Spleen (tissue), 11 donors: ENCODE measurements at regions not wholly inside any gene's neighbourhood (a gene's known extent, or its start where the extent isn't known, plus 50 kb on each side); places are given as distances from the start of the nearest gene placed in this dataset.

ENCODE experiments used
- DNase-seq: peaks from one replicate; pipeline ENCODE4 v3.0.0-alpha.2; 2020
- H3K27ac ChIP-seq, 8 donors: fragments of 200-600 bp; sonication (generic) in 7 of 8; 1 replicate in 4 of 8; 2 replicates in 4 of 8; pipeline versions ENCODE4 v1.5.0 to v1.8.0; 2016 to 2021; ENCODE audit warnings: inconsistent platforms in 4 of 8, mild to moderate bottlenecking in 4 of 8, moderate library complexity in 1 of 8
- H3K27me3 ChIP-seq, 7 donors: fragments of 200-600 bp; sonication (generic) in 6 of 7; replicated peaks in 1 of 7; 1 replicate in 4 of 7; 2 replicates in 3 of 7; pipeline versions ENCODE4 v1.5.0 to v1.8.0; 2016 to 2021; ENCODE audit warnings: inconsistent platforms in 3 of 7, mild to moderate bottlenecking in 1 of 7
- H3K36me3 ChIP-seq, 6 donors: fragments of 200-600 bp; sonication (generic) in 5 of 6; 1 replicate in 4 of 6; 2 replicates in 2 of 6; pipeline versions ENCODE4 v1.5.0 to v1.8.0; 2016 to 2021; ENCODE audit warnings: inconsistent platforms in 2 of 6
- H3K4me1 ChIP-seq, 6 donors: fragments of 200-600 bp; sonication (generic) in 5 of 6; 1 replicate in 3 of 6; 2 replicates in 3 of 6; pipeline versions ENCODE4 v1.5.0 to v1.8.0; 2016 to 2021; ENCODE audit warnings: inconsistent platforms in 3 of 6
- H3K4me3 ChIP-seq, 8 donors: fragments of 200-600 bp; sonication (generic) in 7 of 8; 1 replicate in 4 of 8; 2 replicates in 4 of 8; pipeline versions ENCODE4 v1.5.0 to v1.8.0; 2016 to 2021; ENCODE audit warnings: inconsistent platforms in 4 of 8, mild to moderate bottlenecking in 4 of 8, moderate library complexity in 2 of 8
- H3K9me3 ChIP-seq, 8 donors: fragments of 200-600 bp; sonication (generic) in 7 of 8; 1 replicate in 4 of 8; 2 replicates in 4 of 8; pipeline versions ENCODE4 v1.5.0 to v1.8.0; 2016 to 2021; ENCODE audit warnings: inconsistent platforms in 4 of 8
- POLR2A ChIP-seq, 3 donors: fragments of 450-650 bp; IDR thresholded peaks; one replicate each; pipeline ENCODE4 v1.5.1; 2017; ENCODE audit warnings: antibody characterized with exemption in 3 of 3, mild to moderate bottlenecking in 1 of 3
- POLR2AphosphoS5 ChIP-seq, 3 donors: sonication (generic); formaldehyde crosslinking; IDR thresholded peaks; one replicate each; pipeline ENCODE4 v1.5.1; 2017; ENCODE audit warnings: antibody characterized with exemption in 3 of 3
- WGBS, 5 donors: extraction: QIAGEN DNeasy Blood & Tissue Kit in 3 of 5; methylation state at CpG; one replicate each; pipeline versions ENCODE4 v1.1.5 to v1.1.7; 2013 to 2018; 5-methylcytosine and 5-hydroxymethylcytosine counted together
- intact Hi-C: fragments of 100-400 bp; cut with DNase I; formaldehyde crosslinking; loops from one replicate; pipeline ENCODE4 v1.15.0; 2023; ENCODE audit warnings: low total_unique reads
- TF ChIP-seq, protein P1 (sequence below), 11 experiments: fragments of 200-600 bp in 7 of 11; fragments of 450-650 bp in 4 of 11; sonication (generic) in 4 of 11; IDR thresholded peaks in 8 of 11; conservative IDR thresholded peaks in 3 of 11; 1 replicate in 7 of 11; 2 replicates in 4 of 11; pipeline versions ENCODE4 v1.4.0 to v1.8.0; 2016 to 2021; ENCODE audit warnings: antibody characterized with exemption in 11 of 11, inconsistent platforms in 4 of 11, mild to moderate bottlenecking in 1 of 11
- donor health status: healthy with polysubstance abuse.
- donor health status: DM: no; HTN: no; CAD: no; lungs with moderate emphysema.
- donor health status: DM: no; HTN: no; CAD: no.
- donor health status: Bipolar disorder and iron deficiency.
- donor health status: healthy.
- donor health status: DM: no; HTN: no; CAD: no.
- donor health status: DM: yes; HTN: yes; CAD: no.

DNA sequence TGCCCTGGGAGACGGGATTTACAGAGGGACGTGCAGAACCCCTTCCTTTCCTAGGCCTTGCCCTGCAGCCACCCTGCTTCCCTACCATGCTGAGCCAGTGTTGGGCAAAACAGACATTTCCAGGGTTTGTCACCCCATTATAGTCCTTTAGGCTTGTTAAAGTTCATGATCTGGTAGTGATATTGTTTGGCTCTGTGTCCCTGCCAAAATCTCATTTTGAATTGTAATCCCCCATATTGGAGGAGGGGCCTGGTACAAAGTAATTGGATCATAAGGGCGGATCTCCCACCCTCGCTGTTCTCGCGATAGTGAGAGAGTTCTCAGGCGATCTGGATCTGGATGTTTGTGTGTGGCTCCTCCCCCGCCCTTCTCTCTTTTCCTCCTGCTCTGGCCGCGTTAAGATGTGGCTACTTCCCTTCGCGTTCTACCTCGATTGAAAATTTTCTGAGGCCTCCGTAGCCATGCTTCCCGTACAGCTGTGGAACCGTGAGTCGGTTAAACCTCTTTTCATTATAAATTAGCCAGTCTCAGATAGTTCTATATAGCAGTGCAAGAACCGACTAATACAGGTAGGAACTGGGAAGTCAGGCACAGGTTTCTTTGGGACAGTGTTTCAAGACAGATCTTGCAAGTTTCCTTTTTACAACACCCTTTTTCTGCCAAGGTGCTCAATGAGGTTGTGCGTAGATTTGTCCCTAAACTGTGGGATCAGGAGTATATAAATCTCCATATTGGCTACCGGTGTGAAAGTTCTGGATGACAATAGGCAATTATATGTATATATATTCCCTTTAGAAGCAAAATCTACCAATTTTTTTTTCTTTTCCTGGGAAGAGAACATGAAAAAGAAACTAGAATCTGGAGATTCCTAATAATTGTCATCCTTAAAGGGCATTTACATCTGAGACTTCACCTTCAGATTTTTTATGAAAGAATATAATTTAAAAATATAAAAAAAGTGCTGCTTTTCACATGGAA is 152.1 kb downstream of the SAMD5 start:
- no peaks in the 10 kb centered on the region for H3K4me1 ChIP-seq
- H3K27me3 ChIP-seq: no peaks in the 10 kb centered on the region
- DNase-seq: no peak
- no peak for TF ChIP-seq POLR2AphosphoS5 (IDR thresholded peaks at IDR 0.05)
- no peak for TF ChIP-seq POLR2A (IDR thresholded peaks at IDR 0.05)
- TF ChIP-seq, protein P1, sequence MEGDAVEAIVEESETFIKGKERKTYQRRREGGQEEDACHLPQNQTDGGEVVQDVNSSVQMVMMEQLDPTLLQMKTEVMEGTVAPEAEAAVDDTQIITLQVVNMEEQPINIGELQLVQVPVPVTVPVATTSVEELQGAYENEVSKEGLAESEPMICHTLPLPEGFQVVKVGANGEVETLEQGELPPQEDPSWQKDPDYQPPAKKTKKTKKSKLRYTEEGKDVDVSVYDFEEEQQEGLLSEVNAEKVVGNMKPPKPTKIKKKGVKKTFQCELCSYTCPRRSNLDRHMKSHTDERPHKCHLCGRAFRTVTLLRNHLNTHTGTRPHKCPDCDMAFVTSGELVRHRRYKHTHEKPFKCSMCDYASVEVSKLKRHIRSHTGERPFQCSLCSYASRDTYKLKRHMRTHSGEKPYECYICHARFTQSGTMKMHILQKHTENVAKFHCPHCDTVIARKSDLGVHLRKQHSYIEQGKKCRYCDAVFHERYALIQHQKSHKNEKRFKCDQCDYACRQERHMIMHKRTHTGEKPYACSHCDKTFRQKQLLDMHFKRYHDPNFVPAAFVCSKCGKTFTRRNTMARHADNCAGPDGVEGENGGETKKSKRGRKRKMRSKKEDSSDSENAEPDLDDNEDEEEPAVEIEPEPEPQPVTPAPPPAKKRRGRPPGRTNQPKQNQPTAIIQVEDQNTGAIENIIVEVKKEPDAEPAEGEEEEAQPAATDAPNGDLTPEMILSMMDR (IDR thresholded peaks at IDR 0.05 in 8 of 11, conservative IDR thresholded peaks at IDR 0.05 in 3 of 11): no peak
- H3K4me3 ChIP-seq: no peak overlapping the region
- H3K36me3 ChIP-seq: no peaks in the 10 kb centered on the region
- intact Hi-C loops: no loop called here
- H3K9me3 ChIP-seq: no peaks in the 10 kb centered on the region
- no peak overlapping the region for H3K27ac ChIP-seq
- WGBS, 5 donors: 90 to 97% (median 94%) methylated on average over 20 of the region's 20 CpGs

DNA sequence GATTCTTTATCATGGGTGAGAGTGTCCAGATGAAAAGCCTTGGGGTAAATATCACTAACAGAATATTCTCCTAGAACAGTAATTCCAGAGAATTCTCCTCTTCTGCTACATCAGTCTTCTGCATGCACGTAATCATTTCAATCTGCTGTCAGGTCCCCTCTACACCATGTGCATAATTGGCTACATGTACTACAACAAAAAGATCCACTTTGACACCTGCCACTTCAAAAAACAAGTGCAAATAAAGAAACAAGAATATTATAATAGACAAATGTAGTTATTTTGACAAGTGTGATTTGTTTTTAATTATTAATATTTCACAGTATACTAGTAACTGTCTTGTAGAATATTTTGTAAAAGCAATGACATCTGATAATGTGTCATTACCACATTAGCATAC is 154.2 kb downstream of the SAMD5 start:
- 89 to 100% (median 96%) methylated on average over 1 of the region's 1 CpG for WGBS, 5 donors
- Histone ChIP-seq H3K4me1 (no peaks in the 10 kb centered on the region), H3K4me3 (no peak overlapping the region), H3K27ac (no peak overlapping the region), H3K27me3 (no peaks in the 10 kb centered on the region), H3K9me3 (no peaks in the 10 kb centered on the region), H3K36me3 (no peaks in the 10 kb centered on the region)
- TF ChIP-seq POLR2AphosphoS5 (IDR thresholded peaks at IDR 0.05) (no peak), POLR2A (IDR thresholded peaks at IDR 0.05) (no peak)
- TF ChIP-seq, protein P1 (IDR thresholded peaks at IDR 0.05 in 8 of 11, conservative IDR thresholded peaks at IDR 0.05 in 3 of 11): no peak
- intact Hi-C loops: no loop called here
- DNase-seq: no peak

DNA sequence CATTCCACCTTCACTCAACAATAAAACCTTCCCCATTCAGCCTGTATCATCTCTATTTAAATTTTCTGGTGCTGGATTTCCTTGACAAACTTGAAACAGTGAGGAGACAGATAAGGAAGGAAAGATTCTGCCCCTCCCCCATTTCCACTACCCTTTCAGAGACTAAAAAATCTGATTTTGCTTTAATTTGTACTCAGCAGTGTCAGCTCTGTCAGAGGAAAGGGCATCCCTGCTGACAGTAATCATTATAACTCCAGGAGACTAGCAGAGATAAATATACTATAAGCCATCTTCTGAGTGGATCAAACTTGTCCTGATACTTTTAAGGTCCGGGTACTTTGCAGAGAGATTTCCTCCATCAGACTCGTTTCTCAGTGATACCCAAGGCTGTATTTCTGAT is 155.6 kb downstream of the SAMD5 start:
- no peak overlapping the region for H3K27ac ChIP-seq
- WGBS, 5 donors: 68 to 79% (median 77%) methylated on average over 2 of the region's 2 CpGs
- no peaks in the 10 kb centered on the region for H3K36me3 ChIP-seq
- no peaks in the 10 kb centered on the region for H3K9me3 ChIP-seq
- H3K4me3 ChIP-seq: no peak overlapping the region
- intact Hi-C loops: no loop called here
- DNase-seq: no peak
- no peaks in the 10 kb centered on the region for H3K27me3 ChIP-seq
- TF ChIP-seq, protein P1 (IDR thresholded peaks at IDR 0.05 in 8 of 11, conservative IDR thresholded peaks at IDR 0.05 in 3 of 11): no peak
- TF ChIP-seq POLR2AphosphoS5 (IDR thresholded peaks at IDR 0.05) (no peak), POLR2A (IDR thresholded peaks at IDR 0.05) (no peak)
- H3K4me1 ChIP-seq: no peaks in the 10 kb centered on the region

DNA sequence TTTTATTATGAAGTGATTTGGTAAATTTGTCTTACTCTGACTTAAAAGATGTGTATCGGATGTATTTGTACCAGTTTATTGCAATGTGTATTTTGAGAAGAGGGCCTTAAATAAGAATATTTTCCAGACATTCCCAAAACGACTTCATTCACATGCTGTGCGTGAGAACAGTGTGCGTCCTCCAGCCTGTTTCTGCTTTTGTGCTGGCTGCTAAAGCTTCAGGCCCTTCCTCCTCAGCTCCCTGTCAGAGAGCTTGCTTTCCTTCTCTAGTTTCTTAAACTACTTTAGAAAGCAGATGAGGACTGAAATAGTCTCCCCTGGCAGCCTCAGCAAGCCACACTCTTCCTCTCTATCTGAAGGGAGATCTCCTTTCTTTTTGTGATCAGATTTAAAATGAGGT is 157.8 kb downstream of the SAMD5 start:
- no peak overlapping the region for H3K4me3 ChIP-seq
- no peak overlapping the region for H3K27ac ChIP-seq
- DNase-seq: no peak
- intact Hi-C loops: no loop called here
- H3K9me3 ChIP-seq: peaks cover 0 to 17% (median 10%) of the 10 kb centered on the region in 8 donors
- no peaks in the 10 kb centered on the region for H3K36me3 ChIP-seq
- no peaks in the 10 kb centered on the region for H3K27me3 ChIP-seq
- TF ChIP-seq POLR2A (IDR thresholded peaks at IDR 0.05) (no peak), POLR2AphosphoS5 (IDR thresholded peaks at IDR 0.05) (no peak)
- TF ChIP-seq, protein P1 (IDR thresholded peaks at IDR 0.05 in 8 of 11, conservative IDR thresholded peaks at IDR 0.05 in 3 of 11): no peak
- WGBS, 5 donors: 68 to 80% (median 74%) methylated on average over 4 of the region's 4 CpGs
- no peaks in the 10 kb centered on the region for H3K4me1 ChIP-seq
